ENCODE measurements at regions not wholly inside any gene's neighbourhood (a gene's known extent, or its start where the extent isn't known, plus 50 kb on each side); places are given as distances from the start of the nearest gene placed in this dataset.

DNA sequence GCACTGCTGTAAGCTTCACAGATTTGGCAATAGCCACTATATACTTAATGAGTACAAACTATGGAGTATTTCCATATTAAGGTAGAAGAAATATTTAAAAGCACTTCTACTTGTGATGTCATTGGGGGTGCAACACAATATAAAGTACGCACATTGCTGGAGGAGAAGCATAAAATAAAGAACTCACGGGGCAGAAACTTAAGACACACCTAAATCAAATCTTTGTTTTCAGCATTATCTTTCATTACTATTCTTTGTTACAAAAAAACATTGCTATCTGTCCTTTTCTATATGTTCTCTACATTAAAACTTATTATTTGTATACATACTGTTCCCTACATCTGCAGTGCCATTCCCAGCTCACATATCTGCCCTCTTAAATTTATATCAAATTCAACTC, 93.3 kb upstream of the VPREB1 start (continued):
- TF ChIP-seq, protein P1, sequence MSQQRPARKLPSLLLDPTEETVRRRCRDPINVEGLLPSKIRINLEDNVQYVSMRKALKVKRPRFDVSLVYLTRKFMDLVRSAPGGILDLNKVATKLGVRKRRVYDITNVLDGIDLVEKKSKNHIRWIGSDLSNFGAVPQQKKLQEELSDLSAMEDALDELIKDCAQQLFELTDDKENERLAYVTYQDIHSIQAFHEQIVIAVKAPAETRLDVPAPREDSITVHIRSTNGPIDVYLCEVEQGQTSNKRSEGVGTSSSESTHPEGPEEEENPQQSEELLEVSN (IDR thresholded peaks at IDR 0.05): no peak
- TF ChIP-seq ATF2 (IDR thresholded peaks at IDR 0.05; ENCODE audit: low read length): no peak
- no peak for TF ChIP-seq JUN (IDR thresholded peaks at IDR 0.05; ENCODE audit: low read depth, low read length)
- TF ChIP-seq JUND (IDR thresholded peaks at IDR 0.05; ENCODE audit: low read length): no peak
- no peak for TF ChIP-seq RBBP5 (IDR thresholded peaks at IDR 0.05; ENCODE audit: borderline replicate concordance, low read depth, low read length)
